HG03432 (cell line): ENCODE measurements at regions not wholly inside any gene's neighbourhood (a gene's known extent, or its start where the extent isn't known, plus 50 kb on each side); places are given as distances from the start of the nearest gene placed in this dataset.

Experiments used
- ATAC-seq: cut with Tn5 transposase; IDR thresholded peaks from one replicate; pipeline ENCODE4 v1.9.1; 2021; ENCODE audit warnings: mild to moderate bottlenecking, moderate library complexity; ENCODE audit not compliant: unreplicated experiment

DNA sequence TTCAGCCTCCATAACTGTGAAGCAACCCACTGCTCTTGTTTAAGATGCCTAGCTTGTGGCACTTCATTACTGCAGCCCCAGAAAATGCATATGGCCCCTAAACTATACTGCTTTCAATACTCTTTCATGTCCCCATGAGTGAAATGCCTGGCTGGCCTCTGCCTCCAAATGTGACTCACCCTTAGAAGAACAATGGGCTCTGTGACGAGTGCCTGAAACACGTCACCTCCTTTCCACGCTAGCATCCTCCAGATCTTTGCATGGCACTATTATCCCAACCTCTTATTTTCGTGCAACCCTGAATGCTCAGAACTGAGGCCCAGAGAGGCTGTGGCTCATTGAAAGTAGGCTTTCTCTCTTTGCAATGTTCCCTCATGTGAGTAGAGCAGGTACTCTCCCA is 233.1 kb downstream of the CBLN1 start:
- no peak for ATAC-seq

DNA sequence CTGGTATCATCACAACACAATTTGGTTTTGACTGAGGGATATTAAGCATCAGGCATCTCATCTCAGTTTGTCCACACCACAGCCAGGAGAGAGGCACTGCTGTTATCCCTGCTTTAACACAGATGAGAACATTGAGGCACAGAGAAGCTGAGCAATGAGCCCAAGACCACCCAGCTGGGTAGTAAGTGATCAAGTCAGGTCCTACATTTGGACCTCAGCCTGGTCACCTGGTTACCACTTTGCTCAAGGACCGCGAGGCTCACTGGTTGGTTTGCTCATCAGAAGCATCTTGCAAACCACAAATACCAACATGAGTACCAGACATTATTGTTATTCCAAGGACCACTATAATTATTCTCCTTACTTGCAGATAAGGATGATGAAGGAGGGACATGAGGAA is 245.5 kb downstream of the CBLN1 start:
- no peak for ATAC-seq

DNA sequence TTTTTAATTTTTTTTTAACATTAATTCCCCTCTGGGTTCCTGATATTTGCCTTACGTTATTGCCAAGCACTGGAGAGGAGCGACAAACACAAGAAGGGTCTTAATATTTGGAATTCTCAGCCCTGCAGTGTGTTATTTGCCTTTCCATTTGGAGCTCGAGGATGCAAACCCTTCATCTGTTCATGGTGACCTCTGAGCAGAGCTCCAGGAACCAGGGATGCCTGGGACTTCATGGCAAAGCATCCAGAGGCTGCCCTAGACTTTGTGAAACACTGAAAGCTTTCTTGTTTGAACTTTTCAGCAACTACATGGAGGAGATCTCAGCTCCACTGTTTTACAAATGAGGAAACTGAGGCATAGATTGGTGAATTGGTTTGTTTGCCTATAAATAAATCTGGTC is 254.2 kb downstream of the CBLN1 start:
- ATAC-seq: no peak

DNA sequence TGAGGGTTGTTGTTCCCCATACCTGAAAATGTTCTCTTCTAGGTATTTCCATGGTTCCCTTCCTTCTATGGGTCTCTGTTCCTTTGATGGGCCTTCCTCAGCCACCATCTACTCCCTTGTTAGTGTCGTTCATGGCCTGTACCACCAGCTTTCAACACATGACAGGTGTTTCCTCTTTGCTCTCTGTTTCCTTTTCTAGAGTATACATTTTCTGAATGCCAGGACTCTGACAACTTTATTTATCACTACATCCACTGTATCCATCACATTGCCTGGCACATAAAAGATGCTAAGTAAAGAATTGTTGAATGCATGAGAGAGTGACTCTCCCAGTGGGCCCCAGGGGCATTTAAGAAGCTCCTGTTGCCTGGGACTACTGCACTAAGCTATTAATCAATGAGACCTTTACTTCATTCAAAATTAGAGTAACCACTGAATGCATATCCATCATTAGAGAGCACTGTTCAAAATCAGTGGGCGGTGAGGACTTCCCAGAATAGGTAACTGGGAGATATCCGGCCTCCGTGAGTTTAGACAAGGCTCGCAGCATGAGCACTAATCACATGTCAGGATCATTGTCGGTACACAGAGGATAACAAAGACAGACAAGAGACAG is 255.0 kb downstream of the CBLN1 start:
- no peak for ATAC-seq

DNA sequence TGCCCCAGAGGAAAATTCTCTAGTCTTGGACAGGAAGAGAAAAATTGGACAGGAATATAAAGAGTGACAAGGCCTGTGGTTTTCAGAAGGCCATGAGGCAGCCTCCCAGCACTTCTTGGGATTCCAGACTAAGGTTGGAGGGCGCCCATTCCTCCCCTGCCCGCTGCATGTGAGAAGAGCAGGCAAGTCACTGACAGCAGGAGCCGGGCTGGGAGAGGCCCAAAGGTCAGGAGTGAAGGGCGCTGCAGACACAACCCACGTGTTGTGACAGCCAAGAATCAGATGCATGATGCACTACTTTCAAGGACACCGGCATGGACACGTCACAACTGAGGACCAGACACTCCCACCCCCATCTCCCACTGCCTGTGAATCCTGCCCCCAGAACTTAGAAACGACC is 256.7 kb downstream of the CBLN1 start:
- no peak for ATAC-seq

DNA sequence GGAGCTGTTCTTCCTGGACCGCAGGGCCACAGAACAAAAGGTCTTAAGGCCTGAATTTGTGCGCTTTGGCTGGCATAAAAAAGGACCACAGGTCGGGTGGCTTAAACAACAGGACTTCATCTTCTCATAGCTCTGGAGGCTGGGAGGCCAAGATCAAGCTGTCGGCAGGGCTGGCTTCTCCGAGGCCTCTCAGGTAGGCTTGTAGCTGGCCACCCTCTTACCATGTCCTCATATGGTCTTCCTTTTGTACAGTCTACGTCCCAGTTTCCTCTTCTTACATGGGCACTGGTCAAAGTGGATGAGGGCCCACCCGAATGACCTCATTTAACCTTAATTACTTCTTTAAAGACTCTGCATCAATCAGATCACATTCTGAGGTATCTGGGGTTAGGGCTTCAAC is 257.6 kb downstream of the CBLN1 start:
- no peak for ATAC-seq

DNA sequence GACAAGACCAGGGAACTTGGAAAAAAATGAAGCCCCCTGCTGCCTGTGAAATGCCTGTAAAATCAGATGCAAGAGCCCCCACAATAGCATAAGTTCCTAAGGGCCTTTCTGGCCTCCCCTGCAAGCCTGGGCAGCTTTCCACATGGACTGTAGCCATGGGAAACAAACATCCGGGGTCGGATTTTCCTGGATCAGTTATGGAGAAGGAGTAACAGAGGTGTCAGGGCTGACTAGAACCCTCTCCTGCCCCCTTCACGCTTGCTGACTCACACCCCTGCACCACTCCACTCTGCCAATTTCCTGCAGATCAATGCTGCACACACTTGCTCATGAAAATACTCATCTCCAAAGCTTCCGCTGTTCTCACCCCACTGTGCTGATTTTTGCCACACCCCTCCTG is 258.6 kb downstream of the CBLN1 start:
- ATAC-seq: no peak

DNA sequence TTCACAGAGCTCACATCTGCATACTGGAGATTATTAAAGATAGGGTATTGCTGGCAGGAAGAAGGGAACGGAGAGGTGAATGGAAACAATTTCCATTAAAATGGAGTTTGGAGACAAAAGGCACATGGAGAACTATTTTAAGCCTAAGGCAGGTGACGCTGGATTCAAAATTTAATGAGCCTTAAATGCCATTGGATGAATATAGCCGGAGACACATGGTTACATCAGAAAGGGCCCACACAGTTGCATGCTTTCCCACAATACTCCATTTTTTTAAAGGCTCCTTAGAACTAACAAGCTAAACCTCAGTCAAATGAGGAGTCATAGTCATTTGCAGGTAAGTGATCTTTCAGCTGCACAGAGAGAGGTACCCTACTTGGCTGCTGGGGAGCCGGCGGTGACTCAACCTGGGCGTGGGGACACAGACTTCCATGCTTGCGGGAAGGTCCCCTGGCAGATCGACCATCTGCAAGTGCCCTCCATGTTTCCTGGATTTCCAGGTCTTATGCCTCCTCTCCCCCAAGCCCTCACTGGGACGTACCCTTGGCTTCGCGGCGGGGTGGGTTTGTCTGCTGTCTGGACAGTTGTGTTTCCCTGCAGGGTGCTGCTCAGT is 259.2 kb downstream of the CBLN1 start:
- no peak for ATAC-seq

DNA sequence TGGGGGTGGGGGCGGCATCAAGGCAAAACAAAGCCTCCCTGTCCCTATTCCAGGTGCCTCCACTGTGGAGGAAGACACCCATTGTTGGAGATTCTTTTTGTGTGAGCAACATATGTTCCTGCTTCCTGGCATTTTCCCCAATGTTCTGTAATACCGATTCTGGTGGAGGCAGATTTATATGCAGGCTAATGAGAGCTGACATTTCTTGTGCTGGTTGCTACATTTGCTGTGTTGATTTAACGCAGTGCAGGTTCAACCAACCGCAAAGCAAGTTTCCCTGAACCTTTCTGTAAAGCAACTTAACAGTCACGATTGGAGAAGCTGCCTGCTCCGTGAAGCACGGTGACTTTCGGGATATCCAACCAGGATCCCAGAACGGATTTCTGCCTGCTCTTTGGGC is 260.5 kb downstream of the CBLN1 start:
- no peak for ATAC-seq

DNA sequence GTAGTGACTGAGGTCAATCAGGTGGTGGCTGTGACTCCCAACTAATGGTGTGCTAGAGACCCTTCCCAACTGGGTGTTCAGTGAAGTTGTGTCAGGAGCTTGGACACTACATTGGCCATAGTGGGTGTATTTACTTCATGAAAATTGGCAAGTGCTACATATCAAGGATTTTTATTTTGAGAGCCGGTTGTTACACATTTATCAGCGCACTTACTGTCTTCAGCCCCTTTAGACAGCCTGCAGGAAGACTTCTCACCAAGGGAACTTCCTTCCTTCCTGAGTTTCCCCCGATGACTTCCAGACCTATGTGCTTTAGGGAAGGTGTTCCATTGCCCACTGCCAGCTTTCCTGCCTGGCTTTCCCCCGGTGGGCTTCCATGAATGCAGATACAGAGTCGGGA is 261.2 kb downstream of the CBLN1 start:
- ATAC-seq: no peak

DNA sequence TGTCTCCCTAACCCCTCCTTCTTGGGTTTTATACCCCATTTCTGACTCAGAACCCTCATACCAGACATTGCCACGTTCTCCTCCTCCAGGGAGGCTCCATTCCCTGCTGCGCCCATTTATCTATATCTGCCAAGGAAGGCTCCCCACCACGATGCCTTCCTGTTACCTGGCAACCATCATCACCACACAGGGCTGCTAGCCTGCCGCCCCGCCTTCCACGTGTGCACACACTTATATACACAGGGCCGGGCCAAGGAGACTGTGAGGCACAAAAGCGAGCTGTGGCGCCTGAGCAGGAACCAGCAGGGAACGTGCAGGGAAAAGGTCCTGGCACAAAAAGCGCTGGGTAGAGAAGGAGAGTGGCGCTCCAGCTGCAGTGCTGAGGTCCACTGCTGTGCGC is 261.8 kb downstream of the CBLN1 start:
- no peak for ATAC-seq

DNA sequence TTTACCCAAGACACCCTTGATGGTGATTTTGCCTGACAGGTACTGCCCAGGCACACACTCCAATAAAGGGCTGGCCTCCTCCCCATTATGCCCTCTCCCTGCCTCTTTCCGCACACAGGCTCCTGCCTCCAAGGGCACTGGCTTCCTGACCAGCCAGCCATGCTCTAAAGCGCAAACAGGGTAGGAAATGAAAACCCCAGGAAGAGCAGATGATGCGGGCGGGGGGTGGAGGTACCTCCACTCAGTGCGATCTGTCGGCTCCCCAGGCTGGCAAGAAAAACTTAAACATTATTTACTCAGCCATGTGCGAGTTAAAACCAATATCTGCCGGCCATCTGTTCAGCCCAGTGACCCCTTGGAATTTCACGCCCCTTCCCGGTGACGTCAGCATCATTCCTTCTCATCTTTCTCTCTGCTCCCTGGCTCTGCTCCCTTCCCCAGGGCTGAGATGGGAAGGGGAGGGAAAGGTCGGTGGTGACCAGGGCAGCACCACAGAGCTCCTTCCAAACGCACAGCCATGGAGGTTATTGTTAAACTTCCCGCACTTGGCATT is 262.5 kb downstream of the CBLN1 start:
- ATAC-seq: no peak

DNA sequence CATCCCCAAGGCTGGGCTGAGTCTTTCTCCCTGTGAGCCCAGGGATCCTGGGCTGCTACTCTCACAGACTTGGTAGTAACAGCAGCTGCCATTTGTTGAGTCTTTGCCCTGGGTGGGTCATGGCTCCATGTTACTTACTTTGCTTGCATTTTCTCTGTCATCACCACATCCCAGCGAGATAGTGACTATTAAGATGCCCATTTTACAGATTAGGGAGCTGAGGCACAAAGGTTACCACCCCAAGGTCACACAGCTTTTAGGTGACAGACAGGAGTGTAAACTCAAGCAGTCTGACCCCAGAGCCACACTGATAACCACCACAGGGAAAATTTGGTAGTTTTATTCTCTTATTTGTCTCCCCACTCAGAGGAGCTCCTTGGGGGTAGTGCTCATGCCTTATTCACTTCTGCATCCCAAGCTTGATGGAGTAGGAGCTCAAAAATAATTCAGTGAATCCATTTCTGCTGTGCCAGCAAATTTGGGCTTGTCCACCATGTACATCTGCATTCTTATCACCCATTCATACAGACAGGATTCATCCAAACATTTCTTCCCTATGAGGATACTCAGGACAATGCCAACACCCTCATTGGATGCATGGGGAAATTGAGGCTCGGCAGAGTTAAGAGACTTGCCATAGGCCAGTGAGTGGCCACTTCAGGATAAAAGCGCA is 263.2 kb downstream of the CBLN1 start:
- ATAC-seq: no peak

DNA sequence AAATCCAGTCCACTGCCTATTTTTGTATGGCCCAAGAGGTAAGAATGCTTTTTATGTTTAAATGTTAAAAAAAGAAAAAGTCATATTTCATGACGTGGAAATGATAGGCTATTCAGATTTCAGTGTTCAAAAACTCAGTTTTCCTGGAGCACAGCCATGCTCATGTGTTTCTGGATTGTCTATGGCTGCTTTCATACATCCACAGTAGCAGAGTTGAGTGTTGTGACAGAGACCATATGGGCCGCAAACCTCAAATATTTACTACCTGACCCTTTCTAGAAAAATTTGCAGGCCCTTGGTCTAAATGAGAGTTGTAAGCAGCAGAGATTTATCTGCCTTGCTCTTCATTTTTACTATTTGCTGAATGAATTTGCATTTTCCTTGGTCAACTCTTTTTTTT is 264.1 kb downstream of the CBLN1 start:
- ATAC-seq: no peak

DNA sequence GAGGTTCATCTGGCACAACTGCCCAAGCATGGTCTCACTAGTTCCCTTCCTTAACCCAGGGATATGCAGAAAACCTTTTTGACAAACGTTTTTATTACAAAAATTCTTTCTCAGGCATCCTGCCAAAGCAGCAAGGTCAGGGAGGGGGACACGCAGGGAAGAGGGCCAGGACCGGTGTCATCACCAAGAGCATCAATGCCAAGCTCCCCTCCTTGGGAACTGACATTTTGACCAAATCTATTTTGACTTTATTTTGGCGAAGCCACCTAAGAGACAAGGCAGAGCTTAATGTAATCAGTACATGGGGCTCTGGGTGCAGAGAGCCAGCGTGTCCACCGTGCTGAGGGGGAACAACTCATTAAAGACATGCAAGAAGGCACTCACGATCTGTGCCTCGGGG is 265.2 kb downstream of the CBLN1 start:
- ATAC-seq: no peak

DNA sequence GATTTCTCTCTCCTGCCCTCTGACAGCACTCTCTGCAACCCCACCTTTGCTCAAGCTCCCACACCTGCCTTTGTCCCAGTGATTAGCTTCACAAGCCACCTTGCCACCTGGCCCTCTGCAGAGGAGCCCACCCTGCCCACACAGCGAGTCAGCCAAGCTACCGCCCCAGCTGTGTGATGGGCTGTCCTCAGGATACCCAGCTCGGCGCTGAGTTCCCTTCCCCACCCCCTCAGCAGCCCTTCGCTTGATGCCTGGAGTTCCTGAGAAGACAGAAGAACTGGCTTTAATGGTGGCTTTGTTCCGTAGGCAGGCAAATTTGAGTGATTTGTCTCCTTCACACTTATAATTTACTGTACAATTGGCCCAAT is 266.4 kb downstream of the CBLN1 start:
- no peak for ATAC-seq

DNA sequence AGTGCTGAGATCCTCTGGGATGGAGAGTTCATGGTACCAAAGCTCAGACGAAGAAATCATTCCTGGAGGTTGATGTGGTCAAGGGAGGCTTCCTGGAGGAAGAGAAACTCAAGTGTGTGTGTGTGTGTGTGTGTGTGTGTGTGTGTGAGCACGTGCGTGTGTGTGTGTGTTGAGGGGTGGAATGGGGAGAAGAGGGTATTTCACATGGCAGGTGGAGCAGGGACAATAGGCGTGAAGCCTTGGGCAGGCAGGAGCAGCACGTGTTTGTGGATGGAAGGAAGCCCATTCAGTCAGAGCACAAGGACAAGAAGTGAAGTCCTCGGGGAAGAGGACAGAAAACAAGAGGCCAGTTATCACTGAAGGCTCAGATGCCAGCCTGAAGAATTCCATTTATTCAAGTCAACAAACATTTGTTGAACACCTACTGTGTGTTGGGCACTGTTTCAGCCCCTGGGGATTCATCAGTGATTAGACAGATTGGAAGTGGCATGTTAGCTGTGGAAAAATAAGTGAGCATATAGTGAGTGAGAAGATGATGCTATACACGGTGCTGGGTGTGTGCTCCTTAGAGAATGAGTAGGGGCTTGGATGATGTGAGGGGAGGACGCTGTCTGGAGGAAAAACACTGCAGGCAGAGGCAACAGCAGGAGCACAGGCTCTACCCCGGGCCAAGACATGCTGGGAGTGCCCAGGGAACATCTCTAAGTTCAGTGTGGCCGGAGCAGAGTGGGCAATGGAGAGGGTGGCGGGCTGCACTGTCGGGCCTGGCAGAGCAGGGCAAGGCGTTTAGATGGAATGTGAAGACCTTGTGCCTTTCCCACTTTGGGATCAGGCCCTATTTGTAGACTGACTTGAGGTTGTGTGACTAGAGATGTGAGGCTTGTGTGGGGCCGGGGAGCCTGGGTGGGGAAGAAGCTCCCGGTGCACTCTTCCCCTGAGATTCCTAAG is 267.1 kb downstream of the CBLN1 start:
- no peak for ATAC-seq

DNA sequence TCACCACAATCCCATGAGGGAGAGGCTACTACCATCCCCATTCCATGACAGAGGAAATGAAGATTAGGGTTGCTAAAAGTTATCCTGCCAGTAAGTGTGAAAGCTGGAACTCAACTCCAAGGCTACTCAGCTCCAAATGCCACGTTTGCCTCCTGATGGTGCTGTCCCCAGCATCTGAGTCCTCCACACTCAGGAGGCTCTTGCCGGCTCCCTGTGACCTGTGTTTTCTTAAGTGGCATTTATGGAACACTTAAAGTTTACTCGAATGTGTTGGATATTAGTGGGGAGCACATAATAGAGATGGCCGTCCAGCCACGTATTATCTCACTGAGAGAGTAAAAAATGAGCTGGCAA is 267.9 kb downstream of the CBLN1 start:
- ATAC-seq: no peak

DNA sequence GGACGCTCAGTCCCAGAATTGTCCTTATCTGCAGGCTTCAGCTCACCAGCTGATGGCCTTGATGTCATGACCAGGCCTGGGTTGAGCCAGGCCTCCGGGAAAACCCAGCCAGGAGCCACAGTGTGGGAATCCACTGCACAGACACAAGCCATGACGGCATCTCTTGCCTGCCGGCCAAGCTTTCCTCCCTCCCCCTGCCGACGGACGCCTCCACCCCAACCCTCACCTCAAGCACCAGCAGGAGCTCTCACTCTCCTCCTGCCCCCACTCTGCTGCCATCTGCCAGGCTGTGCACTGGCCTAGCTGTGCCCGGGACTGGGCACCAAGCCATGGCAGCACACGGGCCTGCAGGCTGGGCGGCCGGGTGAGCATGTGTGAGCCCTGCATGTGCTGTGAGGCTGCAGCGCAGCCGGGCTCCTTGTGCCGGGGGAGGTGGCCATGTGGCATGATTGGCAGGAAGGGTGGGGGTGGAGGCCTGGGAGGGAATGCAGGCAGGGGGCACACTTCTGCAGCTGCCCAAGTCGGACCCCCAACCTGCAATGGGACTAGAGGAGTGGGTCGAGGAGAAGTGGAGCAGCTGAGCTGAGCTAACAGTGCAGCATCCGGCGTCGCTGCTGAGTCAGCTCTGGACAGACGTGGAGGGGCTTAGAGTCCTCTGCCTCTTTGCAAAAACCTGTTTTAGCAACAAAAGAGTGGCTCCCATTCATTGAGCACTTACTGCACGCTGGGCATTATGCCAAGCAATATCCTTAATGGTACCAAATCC is 268.5 kb downstream of the CBLN1 start:
- no peak for ATAC-seq

DNA sequence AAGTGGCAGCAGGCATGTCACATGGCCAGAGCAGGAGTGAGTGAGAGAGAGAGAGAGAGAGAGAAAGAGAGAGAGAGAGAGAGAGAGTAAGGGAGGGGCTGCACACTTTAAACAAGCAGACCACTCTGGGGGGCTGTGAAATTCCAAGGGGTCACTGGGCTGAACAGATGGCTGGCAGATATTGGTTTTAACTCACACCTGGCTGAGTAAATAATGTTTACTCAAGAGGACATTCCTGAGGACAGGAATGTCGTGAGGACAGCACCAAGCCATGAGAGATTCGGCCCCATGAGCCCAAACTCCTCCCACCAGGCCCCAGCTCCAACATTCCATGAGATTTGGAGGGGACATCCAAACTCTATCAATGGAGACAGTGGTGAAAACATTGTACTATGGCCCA is 269.7 kb downstream of the CBLN1 start:
- no peak for ATAC-seq

DNA sequence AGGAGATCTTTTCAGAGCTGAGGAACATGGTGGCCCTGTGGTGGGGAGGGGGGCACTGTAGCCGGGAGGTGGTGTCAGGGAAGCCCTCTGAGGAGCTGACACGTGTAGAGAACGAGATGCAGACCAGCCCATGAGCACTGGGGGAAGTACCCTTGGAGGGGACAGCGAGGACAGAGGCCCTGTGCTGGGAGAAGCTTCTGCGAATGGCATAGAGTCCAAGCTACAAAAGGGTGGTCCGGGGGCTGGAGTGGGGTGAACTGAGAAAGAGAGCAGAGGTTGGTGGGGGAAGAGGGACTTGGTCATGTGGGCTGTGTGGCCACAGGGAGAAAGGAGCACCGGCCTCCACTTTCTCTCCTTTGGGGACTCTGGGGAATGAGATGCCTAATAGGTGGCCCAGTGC is 270.8 kb downstream of the CBLN1 start:
- no peak for ATAC-seq
